Effector memory CD4-positive, alpha-beta T cell (primary cell): ENCODE measurements at regions not wholly inside any gene's neighbourhood (a gene's known extent, or its start where the extent isn't known, plus 50 kb on each side); places are given as distances from the start of the nearest gene placed in this dataset.

Experiments used
- DNase-seq, 3 donors: peaks; one replicate each; pipeline ENCODE4 v3.0.0-alpha.2; 2020
- H3K27ac ChIP-seq: 2 replicates; pipeline ENCODE4 v1.7.0; 2013; ENCODE audit warnings: mild to moderate bottlenecking, low read length, moderate library complexity; ENCODE audit not compliant: insufficient read depth, poor library complexity, severe bottlenecking
- H3K27me3 ChIP-seq: replicated peaks from 2 replicates; pipeline ENCODE4 v1.7.0; 2013; ENCODE audit warnings: mild to moderate bottlenecking, low read length; ENCODE audit not compliant: insufficient read depth, control insufficient read depth, poor library complexity, severe bottlenecking
- H3K36me3 ChIP-seq: 2 replicates; pipeline ENCODE4 v1.7.0; 2013; ENCODE audit warnings: mild to moderate bottlenecking, low read length, moderate library complexity; ENCODE audit not compliant: control insufficient read depth, insufficient read depth
- H3K4me1 ChIP-seq: 2 replicates; pipeline ENCODE4 v1.7.0; 2013; ENCODE audit warnings: low read length, mild to moderate bottlenecking; ENCODE audit not compliant: control insufficient read depth, insufficient read depth, poor library complexity, severe bottlenecking
- H3K4me3 ChIP-seq: 2 replicates; pipeline ENCODE4 v1.7.0; 2013; ENCODE audit warnings: low read length, low read depth, mild to moderate bottlenecking; ENCODE audit not compliant: insufficient read depth, poor library complexity, severe bottlenecking
- H3K9me3 ChIP-seq: 2 replicates; pipeline ENCODE4 v1.7.0; 2013; ENCODE audit warnings: mild to moderate bottlenecking, low read length, moderate library complexity; ENCODE audit not compliant: control insufficient read depth

- Histone ChIP-seq H3K4me1 (no peaks in the 10 kb centered on the region), H3K9me3 (no peaks in the 10 kb centered on the region), H3K4me3 (no peak overlapping the region), H3K27me3 (no peaks in the 10 kb centered on the region), H3K27ac (no peak overlapping the region), H3K36me3 (no peaks in the 10 kb centered on the region)
- no peak for DNase-seq
Observed at GRCh38 chr13:86986448-86986847, 684.7 kb upstream of the SLITRK5 start.

GRCh38 chr13:86992251-86992650 is 678.9 kb upstream of the SLITRK5 start:
- no peak overlapping the region for H3K27ac ChIP-seq
- H3K27me3 ChIP-seq = no peaks in the 10 kb centered on the region
- no peak overlapping the region for H3K4me3 ChIP-seq
- no peaks in the 10 kb centered on the region for H3K9me3 ChIP-seq
- no peak for DNase-seq
- H3K4me1 ChIP-seq = no peaks in the 10 kb centered on the region
- no peaks in the 10 kb centered on the region for H3K36me3 ChIP-seq

GRCh38 chr13:87003265-87003664 is 667.9 kb upstream of the SLITRK5 start:
- Histone ChIP-seq H3K4me3 (no peak overlapping the region), H3K27ac (no peak overlapping the region), H3K36me3 (no peaks in the 10 kb centered on the region), H3K4me1 (no peaks in the 10 kb centered on the region), H3K9me3 (peaks cover 3% of the 10 kb centered on the region), H3K27me3 (no peaks in the 10 kb centered on the region)
- no peak for DNase-seq

- Histone ChIP-seq H3K4me1 (no peaks in the 10 kb centered on the region), H3K4me3 (no peak overlapping the region), H3K27me3 (no peaks in the 10 kb centered on the region), H3K27ac (no peak overlapping the region), H3K36me3 (no peaks in the 10 kb centered on the region), H3K9me3 (peaks cover 6% of the 10 kb centered on the region)
- no peak for DNase-seq
Observed at GRCh38 chr13:87005511-87005910, 665.7 kb upstream of the SLITRK5 start.

GRCh38 chr13:87035526-87035925 is 635.6 kb upstream of the SLITRK5 start:
- Histone ChIP-seq H3K4me3 (no peak overlapping the region), H3K4me1 (no peaks in the 10 kb centered on the region), H3K36me3 (no peaks in the 10 kb centered on the region), H3K9me3 (no peaks in the 10 kb centered on the region), H3K27ac (no peak overlapping the region), H3K27me3 (no peaks in the 10 kb centered on the region)
- no peak for DNase-seq

GRCh38 chr13:87042946-87043345 is 628.2 kb upstream of the SLITRK5 start:
- no peak for DNase-seq
- no peak overlapping the region for H3K4me3 ChIP-seq
- H3K9me3 ChIP-seq = no peaks in the 10 kb centered on the region
- H3K4me1 ChIP-seq = no peaks in the 10 kb centered on the region
- H3K27ac ChIP-seq = no peak overlapping the region
- H3K36me3 ChIP-seq = no peaks in the 10 kb centered on the region
- no peaks in the 10 kb centered on the region for H3K27me3 ChIP-seq

- Histone ChIP-seq H3K4me1 (no peaks in the 10 kb centered on the region), H3K27ac (no peak overlapping the region), H3K4me3 (no peak overlapping the region), H3K9me3 (no peaks in the 10 kb centered on the region), H3K27me3 (no peaks in the 10 kb centered on the region), H3K36me3 (no peaks in the 10 kb centered on the region)
- no peak for DNase-seq
Observed at GRCh38 chr13:87052731-87053130, 618.4 kb upstream of the SLITRK5 start.

- no peak overlapping the region for H3K27ac ChIP-seq
- no peaks in the 10 kb centered on the region for H3K4me1 ChIP-seq
- no peaks in the 10 kb centered on the region for H3K27me3 ChIP-seq
- DNase-seq = no peak
- no peak overlapping the region for H3K4me3 ChIP-seq
- H3K36me3 ChIP-seq = no peaks in the 10 kb centered on the region
- H3K9me3 ChIP-seq = no peaks in the 10 kb centered on the region
Observed at GRCh38 chr13:87057807-87058520, 613.2 kb upstream of the SLITRK5 start.

- DNase-seq = no peak
- Histone ChIP-seq H3K27ac (no peak overlapping the region), H3K4me1 (no peaks in the 10 kb centered on the region), H3K36me3 (no peaks in the 10 kb centered on the region), H3K9me3 (no peaks in the 10 kb centered on the region), H3K27me3 (no peaks in the 10 kb centered on the region), H3K4me3 (no peak overlapping the region)
Observed at GRCh38 chr13:87058786-87059329, 612.3 kb upstream of the SLITRK5 start.

- Histone ChIP-seq H3K4me1 (no peaks in the 10 kb centered on the region), H3K36me3 (no peaks in the 10 kb centered on the region), H3K9me3 (peaks cover 4% of the 10 kb centered on the region), H3K27me3 (no peaks in the 10 kb centered on the region), H3K4me3 (no peak overlapping the region), H3K27ac (no peak overlapping the region)
- DNase-seq = no peak
Observed at GRCh38 chr13:87078947-87079795, 592.0 kb upstream of the SLITRK5 start.
